ENCODE measurements at regions not wholly inside any gene's neighbourhood (a gene's known extent, or its start where the extent isn't known, plus 50 kb on each side); places are given as distances from the start of the nearest gene placed in this dataset.
"Not testable (repeated sequence)": the region's sequence is repeated elsewhere in the genome, so short reads cannot be mapped to it uniquely, and the experiment has no call there.

GRCh38 chr15:93826293-93826692 is 405.1 kb upstream of the MCTP2 start:
- no peak for DNase-seq (ENCODE audit: low read depth in 2 of 2)

GRCh38 chr15:93825682-93826081 is 405.7 kb upstream of the MCTP2 start:
- DNase-seq (ENCODE audit: low read depth in 2 of 2), result no peak

GRCh38 chr15:93823971-93824913 is 407.1 kb upstream of the MCTP2 start:
- no peak for DNase-seq (ENCODE audit: low read depth in 2 of 2)

- no peak for DNase-seq (ENCODE audit: low read depth in 2 of 2)
Observed at GRCh38 chr15:93820566-93820965, 410.8 kb upstream of the MCTP2 start.

- no peak for DNase-seq (ENCODE audit: low read depth in 2 of 2)
Observed at GRCh38 chr15:93819826-93820225, 411.5 kb upstream of the MCTP2 start.

- no peak for DNase-seq (ENCODE audit: low read depth in 2 of 2)
Observed at GRCh38 chr15:93816815-93817214, 414.5 kb upstream of the MCTP2 start.

- DNase-seq (ENCODE audit: low read depth in 2 of 2), result no peak
Observed at GRCh38 chr15:93811305-93811704, 420.1 kb upstream of the MCTP2 start.

GRCh38 chr15:93809516-93809915 is 421.8 kb upstream of the MCTP2 start:
- DNase-seq (ENCODE audit: low read depth in 2 of 2), result no peak

GRCh38 chr15:93803421-93804152 is 427.8 kb upstream of the MCTP2 start:
- no peak for DNase-seq (ENCODE audit: low read depth in 2 of 2)

GRCh38 chr15:93801206-93801605 is 430.2 kb upstream of the MCTP2 start:
- no peak for DNase-seq (ENCODE audit: low read depth in 2 of 2)

- DNase-seq (ENCODE audit: low read depth in 2 of 2), result no peak
Observed at GRCh38 chr15:93800805-93801204, 430.6 kb upstream of the MCTP2 start.

GRCh38 chr15:93789441-93789840 is 441.9 kb upstream of the MCTP2 start:
- no peak for DNase-seq (ENCODE audit: low read depth in 2 of 2)

- no peak for DNase-seq (ENCODE audit: low read depth in 2 of 2)
Observed at GRCh38 chr15:93780073-93780472, 451.3 kb upstream of the MCTP2 start.

- no peak for DNase-seq (ENCODE audit: low read depth in 2 of 2)
Observed at GRCh38 chr15:93779341-93779740, 452.0 kb upstream of the MCTP2 start.

GRCh38 chr15:93771196-93772030 is 459.9 kb upstream of the MCTP2 start:
- no peak for DNase-seq (ENCODE audit: low read depth in 2 of 2)

- no peak for DNase-seq (ENCODE audit: low read depth in 2 of 2)
Observed at GRCh38 chr15:93770788-93771187, 460.6 kb upstream of the MCTP2 start.

GRCh38 chr15:93762036-93762435 is 469.3 kb upstream of the MCTP2 start:
- no peak for DNase-seq (ENCODE audit: low read depth in 2 of 2)

GRCh38 chr15:93759629-93760028 is 471.7 kb upstream of the MCTP2 start:
- no peak for DNase-seq (ENCODE audit: low read depth in 2 of 2)

GRCh38 chr15:93758824-93759223 is 472.5 kb upstream of the MCTP2 start:
- DNase-seq (ENCODE audit: low read depth in 2 of 2), result no peak

- no peak for DNase-seq (ENCODE audit: low read depth in 2 of 2)
Observed at GRCh38 chr15:93748710-93749109, 482.7 kb upstream of the MCTP2 start.

- DNase-seq (ENCODE audit: low read depth in 2 of 2), result not testable (repeated sequence)
Observed at GRCh38 chr15:93734976-93735375, 496.4 kb upstream of the MCTP2 start.

GRCh38 chr15:93730724-93731123 is 500.6 kb upstream of the MCTP2 start:
- DNase-seq (ENCODE audit: low read depth in 2 of 2), result no peak
